Endodermal cell (in vitro differentiated cells): ENCODE measurements at regions not wholly inside any gene's neighbourhood (a gene's known extent, or its start where the extent isn't known, plus 50 kb on each side); places are given as distances from the start of the nearest gene placed in this dataset.

Experiments
- DNase-seq: peaks from one replicate; pipeline ENCODE4 v3.0.0-alpha.2; 2017
- H3K27ac ChIP-seq: 2 replicates; pipeline ENCODE4 v1.5.1; 2013; ENCODE audit warnings: mild to moderate bottlenecking, low read depth, low read length, moderate library complexity
- H3K27me3 ChIP-seq: 2 replicates; pipeline ENCODE4 v1.6.1; 2013; ENCODE audit warnings: mild to moderate bottlenecking, low read length, moderate library complexity; ENCODE audit not compliant: insufficient read depth, control insufficient read depth, poor library complexity, severe bottlenecking
- H3K36me3 ChIP-seq: 2 replicates; pipeline ENCODE4 v1.7.0; 2013; ENCODE audit warnings: mild to moderate bottlenecking, low read length, moderate library complexity; ENCODE audit not compliant: control insufficient read depth, insufficient read depth
- H3K4me1 ChIP-seq: one replicate; pipeline ENCODE4 v1.7.0; 2013; ENCODE audit warnings: low read length; ENCODE audit not compliant: control insufficient read depth, insufficient read depth
- H3K4me3 ChIP-seq: 2 replicates; pipeline ENCODE4 v1.5.1; 2013; ENCODE audit warnings: mild to moderate bottlenecking, low read length, moderate library complexity
- H3K9ac ChIP-seq: 2 replicates; pipeline ENCODE4 v1.6.1; 2013; ENCODE audit warnings: mild to moderate bottlenecking, low read length, moderate library complexity; ENCODE audit not compliant: poor library complexity, severe bottlenecking; ENCODE audit errors: extremely low read depth
- H3K9me3 ChIP-seq: 2 replicates; pipeline ENCODE4 v1.6.1; 2013; ENCODE audit warnings: mild to moderate bottlenecking, low read length, moderate library complexity; ENCODE audit not compliant: control insufficient read depth
- H3K27ac Mint-ChIP-seq: 2 replicates; pipeline ENCODE4 v1.8.0; 2020; ENCODE audit warnings: mixed read lengths
- H3K27me3 Mint-ChIP-seq: 2 replicates; pipeline ENCODE4 v1.8.0; 2021; ENCODE audit warnings: mild to moderate bottlenecking, mixed read lengths; ENCODE audit not compliant: insufficient read depth
- H3K36me3 Mint-ChIP-seq: 2 replicates; pipeline ENCODE4 v1.8.0; 2020; ENCODE audit warnings: low read depth, mixed read lengths
- H3K4me1 Mint-ChIP-seq: 2 replicates; pipeline ENCODE4 v1.8.0; 2020; ENCODE audit warnings: mixed read lengths
- H3K4me3 Mint-ChIP-seq: 2 replicates; pipeline ENCODE4 v1.8.0; 2020; ENCODE audit warnings: mild to moderate bottlenecking, moderate library complexity, mixed read lengths
- H3K9me3 Mint-ChIP-seq: 2 replicates; pipeline ENCODE4 v1.8.0; 2020; ENCODE audit warnings: mild to moderate bottlenecking, mixed read lengths
- WGBS, 2 experiments: methylation state at CpG; one replicate each; pipeline versions ENCODE4 v1.1.5 to v1.1.7; 2013; ENCODE audit warnings: missing lambda C conversion rate in 2 of 2, mixed read lengths in 1 of 2; ENCODE audit not compliant: insufficient coverage in 1 of 2, insufficient read length in 1 of 2; 5-methylcytosine and 5-hydroxymethylcytosine counted together
- TF ChIP-seq, protein P1 (sequence below): fragments of 200-600 bp; sonication (generic); conservative IDR thresholded peaks from 2 replicates; pipeline ENCODE4 v1.5.0; 2021; ENCODE audit warnings: antibody characterized with exemption, mild to moderate bottlenecking

DNA sequence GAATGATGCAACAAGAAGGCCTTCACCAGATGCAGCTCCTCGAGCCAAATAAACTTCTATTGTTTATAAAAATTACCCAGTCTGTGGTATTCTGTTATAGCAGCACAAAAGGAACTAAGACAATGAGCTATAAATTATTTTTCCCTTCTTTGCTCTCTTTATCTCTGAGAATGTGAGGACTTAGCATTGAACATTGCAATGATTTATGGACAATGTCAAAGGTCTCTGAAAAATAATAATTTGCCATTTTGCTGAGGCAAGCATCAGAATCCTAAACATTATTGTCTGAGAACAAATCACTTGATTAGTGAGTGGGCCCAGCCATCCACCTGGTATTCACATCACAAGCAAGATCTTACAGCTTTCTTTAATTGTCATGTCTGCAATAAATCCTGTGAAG is 95.4 kb upstream of the SSBP2 start:
- H3K4me1 ChIP-seq, result peaks cover 9% of the 10 kb centered on the region
- no peak overlapping the region for H3K4me3 ChIP-seq
- TF ChIP-seq, protein P1, sequence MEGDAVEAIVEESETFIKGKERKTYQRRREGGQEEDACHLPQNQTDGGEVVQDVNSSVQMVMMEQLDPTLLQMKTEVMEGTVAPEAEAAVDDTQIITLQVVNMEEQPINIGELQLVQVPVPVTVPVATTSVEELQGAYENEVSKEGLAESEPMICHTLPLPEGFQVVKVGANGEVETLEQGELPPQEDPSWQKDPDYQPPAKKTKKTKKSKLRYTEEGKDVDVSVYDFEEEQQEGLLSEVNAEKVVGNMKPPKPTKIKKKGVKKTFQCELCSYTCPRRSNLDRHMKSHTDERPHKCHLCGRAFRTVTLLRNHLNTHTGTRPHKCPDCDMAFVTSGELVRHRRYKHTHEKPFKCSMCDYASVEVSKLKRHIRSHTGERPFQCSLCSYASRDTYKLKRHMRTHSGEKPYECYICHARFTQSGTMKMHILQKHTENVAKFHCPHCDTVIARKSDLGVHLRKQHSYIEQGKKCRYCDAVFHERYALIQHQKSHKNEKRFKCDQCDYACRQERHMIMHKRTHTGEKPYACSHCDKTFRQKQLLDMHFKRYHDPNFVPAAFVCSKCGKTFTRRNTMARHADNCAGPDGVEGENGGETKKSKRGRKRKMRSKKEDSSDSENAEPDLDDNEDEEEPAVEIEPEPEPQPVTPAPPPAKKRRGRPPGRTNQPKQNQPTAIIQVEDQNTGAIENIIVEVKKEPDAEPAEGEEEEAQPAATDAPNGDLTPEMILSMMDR, result no peak
- peaks cover 21% of the 10 kb centered on the region for H3K4me1 Mint-ChIP-seq
- no peak overlapping the region for H3K27ac ChIP-seq
- 89% methylated on average over 1 of the region's 1 CpG; no CpG with 5 or more reads in 1 of the 2 experiments for WGBS, 2 experiments
- no peaks in the 10 kb centered on the region for H3K27me3 Mint-ChIP-seq
- no peaks in the 10 kb centered on the region for H3K36me3 Mint-ChIP-seq
- no peaks in the 10 kb centered on the region for H3K27me3 ChIP-seq
- no peaks in the 10 kb centered on the region for H3K9me3 ChIP-seq
- no peak overlapping the region for H3K9ac ChIP-seq
- no peak overlapping the region for H3K27ac Mint-ChIP-seq
- H3K36me3 ChIP-seq, result no peaks in the 10 kb centered on the region
- no peak overlapping the region for H3K4me3 Mint-ChIP-seq
- H3K9me3 Mint-ChIP-seq, result no peaks in the 10 kb centered on the region
- DNase-seq, result no peak

GRCh38 chr5:81843845-81844244 is 92.9 kb upstream of the SSBP2 start:
- Histone ChIP-seq H3K27me3 (no peaks in the 10 kb centered on the region), H3K4me3 (no peak overlapping the region), H3K4me1 (no peaks in the 10 kb centered on the region), H3K36me3 (no peaks in the 10 kb centered on the region), H3K27ac (no peak overlapping the region), H3K9me3 (no peaks in the 10 kb centered on the region), H3K9ac (no peak overlapping the region)
- Mint-ChIP-seq H3K27ac (no peak overlapping the region), H3K36me3 (no peaks in the 10 kb centered on the region), H3K27me3 (no peaks in the 10 kb centered on the region), H3K4me1 (peaks cover 3% of the 10 kb centered on the region), H3K9me3 (no peaks in the 10 kb centered on the region), H3K4me3 (no peak overlapping the region)
- 93% methylated on average over 2 of the region's 2 CpGs; no CpG with 5 or more reads in 1 of the 2 experiments for WGBS, 2 experiments
- TF ChIP-seq, protein P1, result no peak
- no peak for DNase-seq

DNA sequence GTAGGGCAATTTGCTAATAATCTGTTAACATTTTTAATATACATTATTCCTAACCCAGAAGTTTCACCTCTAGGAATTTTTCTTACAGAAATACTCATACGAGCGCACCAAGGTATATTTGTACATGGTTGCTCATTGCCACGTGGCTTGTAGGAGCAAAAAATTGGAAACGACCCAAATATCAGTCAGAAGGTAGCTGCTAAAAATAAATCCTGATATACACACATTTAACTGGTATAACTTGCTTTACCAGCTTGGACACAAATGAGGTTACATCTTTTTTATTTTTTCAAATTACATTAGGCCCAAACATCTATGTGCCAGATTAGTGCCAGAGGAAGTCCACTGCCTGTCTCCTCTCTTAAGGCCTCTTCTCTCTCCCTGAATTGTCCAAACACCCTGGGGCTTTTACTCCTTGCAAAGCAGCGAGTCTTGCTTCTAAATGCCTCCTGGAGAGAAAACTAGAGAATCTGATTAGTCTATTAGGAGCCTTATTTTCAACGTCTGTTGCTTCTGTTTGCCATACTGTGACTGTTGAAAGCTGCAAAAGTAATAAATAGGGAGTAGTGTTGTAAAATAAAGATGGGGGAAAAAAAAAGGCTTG is 92.0 kb upstream of the SSBP2 start:
- no peak for DNase-seq
- H3K4me1 Mint-ChIP-seq, result peaks cover 9% of the 10 kb centered on the region
- Histone ChIP-seq H3K9ac (no peak overlapping the region), H3K36me3 (no peaks in the 10 kb centered on the region), H3K27ac (no peak overlapping the region), H3K4me3 (no peak overlapping the region), H3K4me1 (no peaks in the 10 kb centered on the region), H3K27me3 (no peaks in the 10 kb centered on the region), H3K9me3 (no peaks in the 10 kb centered on the region)
- H3K9me3 Mint-ChIP-seq, result no peaks in the 10 kb centered on the region
- no peak overlapping the region for H3K4me3 Mint-ChIP-seq
- H3K36me3 Mint-ChIP-seq, result no peaks in the 10 kb centered on the region
- H3K27me3 Mint-ChIP-seq, result no peaks in the 10 kb centered on the region
- WGBS, 2 experiments, result 77 to 83% methylated on average over 5 to 6 of the region's 6 CpGs
- no peak overlapping the region for H3K27ac Mint-ChIP-seq
- TF ChIP-seq, protein P1, result no peak
